ENCODE measurements at regions not wholly inside any gene's neighbourhood (a gene's known extent, or its start where the extent isn't known, plus 50 kb on each side); places are given as distances from the start of the nearest gene placed in this dataset.

GRCh38 chr15:21269121-21269520, 171.2 kb downstream of the POTEB3 start:
- TF ChIP-seq, protein P1, sequence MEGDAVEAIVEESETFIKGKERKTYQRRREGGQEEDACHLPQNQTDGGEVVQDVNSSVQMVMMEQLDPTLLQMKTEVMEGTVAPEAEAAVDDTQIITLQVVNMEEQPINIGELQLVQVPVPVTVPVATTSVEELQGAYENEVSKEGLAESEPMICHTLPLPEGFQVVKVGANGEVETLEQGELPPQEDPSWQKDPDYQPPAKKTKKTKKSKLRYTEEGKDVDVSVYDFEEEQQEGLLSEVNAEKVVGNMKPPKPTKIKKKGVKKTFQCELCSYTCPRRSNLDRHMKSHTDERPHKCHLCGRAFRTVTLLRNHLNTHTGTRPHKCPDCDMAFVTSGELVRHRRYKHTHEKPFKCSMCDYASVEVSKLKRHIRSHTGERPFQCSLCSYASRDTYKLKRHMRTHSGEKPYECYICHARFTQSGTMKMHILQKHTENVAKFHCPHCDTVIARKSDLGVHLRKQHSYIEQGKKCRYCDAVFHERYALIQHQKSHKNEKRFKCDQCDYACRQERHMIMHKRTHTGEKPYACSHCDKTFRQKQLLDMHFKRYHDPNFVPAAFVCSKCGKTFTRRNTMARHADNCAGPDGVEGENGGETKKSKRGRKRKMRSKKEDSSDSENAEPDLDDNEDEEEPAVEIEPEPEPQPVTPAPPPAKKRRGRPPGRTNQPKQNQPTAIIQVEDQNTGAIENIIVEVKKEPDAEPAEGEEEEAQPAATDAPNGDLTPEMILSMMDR (conservative IDR thresholded peaks at IDR 0.05; ENCODE audit: low read length): no peak
- TF ChIP-seq EZH2phosphoT487 (IDR thresholded peaks at IDR 0.05; ENCODE audit: borderline replicate concordance, low read depth, low read length): no peak
- Histone ChIP-seq H3K4me2 (ENCODE audit: low read length) (no peak overlapping the region), H3K4me1 (ENCODE audit: insufficient read depth, low read length, poor library complexity, severe bottlenecking) (no peaks in the 10 kb centered on the region), H3K9me2 (ENCODE audit: insufficient read depth, low read length) (no peaks in the 10 kb centered on the region; the same call in 1 of the 2 replicates), H3K36me3 (ENCODE audit: insufficient read depth, low read length) (no peaks in the 10 kb centered on the region), H4K20me1 (ENCODE audit: insufficient read depth, low read length) (no peaks in the 10 kb centered on the region), H3K4me3 (ENCODE audit: low read depth, low read length, poor library complexity, severe bottlenecking) (no peak overlapping the region), H3K79me2 (ENCODE audit: insufficient read depth, low read depth, low read length) (no peaks in the 10 kb centered on the region), H3K27ac (ENCODE audit: low read depth, low read length, poor library complexity, severe bottlenecking) (no peak overlapping the region), H3K9me3 (ENCODE audit: low read length) (no peaks in the 10 kb centered on the region), H2AFZ (ENCODE audit: low read length) (no peak overlapping the region)
- intact Hi-C loops (cut with micrococcal nuclease; ENCODE audit: unreplicated experiment): no loop called here
- POLR2A ChIA-PET: no interaction called here
- CTCF ChIA-PET (ENCODE audit: unreplicated experiment): no interaction called here
- DNase-seq (ENCODE audit: low spot score): no peak
- no TSS peak for BruUV-seq (replicated peaks)

DNA sequence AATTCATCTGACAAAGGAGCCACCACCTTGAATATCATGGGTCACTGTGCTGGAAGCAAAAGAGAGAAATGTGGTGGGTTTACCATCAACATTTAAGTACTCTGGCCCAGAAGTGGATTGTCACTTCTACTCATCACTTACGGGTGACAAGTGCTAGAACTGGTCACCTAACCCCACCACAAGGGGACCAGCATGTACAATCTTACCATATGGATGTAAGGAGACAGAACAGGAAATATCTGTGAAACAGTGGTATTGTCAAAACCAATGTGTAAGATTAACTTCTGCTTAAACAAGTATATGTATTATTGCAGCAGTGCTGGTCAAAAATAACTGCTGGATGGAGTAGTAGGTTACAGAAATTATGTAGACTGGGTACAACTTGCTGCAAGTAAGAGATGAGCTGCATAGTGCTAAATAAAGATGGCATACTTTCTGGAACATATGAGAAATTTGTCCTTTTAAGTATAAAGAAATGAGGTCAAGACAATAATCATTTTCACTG, 171.8 kb downstream of the POTEB3 start:
- POLR2A ChIA-PET: no interaction called here
- Histone ChIP-seq H4K20me1 (ENCODE audit: insufficient read depth, low read length) (no peaks in the 10 kb centered on the region), H3K27ac (ENCODE audit: low read depth, low read length, poor library complexity, severe bottlenecking) (no peak overlapping the region), H3K4me2 (ENCODE audit: low read length) (no peak overlapping the region), H2AFZ (ENCODE audit: low read length) (no peak overlapping the region), H3K9me3 (ENCODE audit: low read length) (no peaks in the 10 kb centered on the region), H3K36me3 (ENCODE audit: insufficient read depth, low read length) (no peaks in the 10 kb centered on the region), H3K79me2 (ENCODE audit: insufficient read depth, low read depth, low read length) (no peaks in the 10 kb centered on the region), H3K4me3 (ENCODE audit: low read depth, low read length, poor library complexity, severe bottlenecking) (no peak overlapping the region), H3K4me1 (ENCODE audit: insufficient read depth, low read length, poor library complexity, severe bottlenecking) (no peaks in the 10 kb centered on the region), H3K9me2 (ENCODE audit: insufficient read depth, low read length) (no peaks in the 10 kb centered on the region; the same call in 1 of the 2 replicates)
- BruUV-seq (replicated peaks): no TSS peak
- CTCF ChIA-PET (ENCODE audit: unreplicated experiment): no interaction called here
- TF ChIP-seq, protein P1 (conservative IDR thresholded peaks at IDR 0.05; ENCODE audit: low read length): no peak
- TF ChIP-seq EZH2phosphoT487 (IDR thresholded peaks at IDR 0.05; ENCODE audit: borderline replicate concordance, low read depth, low read length): no peak
- intact Hi-C loops (cut with micrococcal nuclease; ENCODE audit: unreplicated experiment): no loop called here
- DNase-seq (ENCODE audit: low spot score): no peak

DNA sequence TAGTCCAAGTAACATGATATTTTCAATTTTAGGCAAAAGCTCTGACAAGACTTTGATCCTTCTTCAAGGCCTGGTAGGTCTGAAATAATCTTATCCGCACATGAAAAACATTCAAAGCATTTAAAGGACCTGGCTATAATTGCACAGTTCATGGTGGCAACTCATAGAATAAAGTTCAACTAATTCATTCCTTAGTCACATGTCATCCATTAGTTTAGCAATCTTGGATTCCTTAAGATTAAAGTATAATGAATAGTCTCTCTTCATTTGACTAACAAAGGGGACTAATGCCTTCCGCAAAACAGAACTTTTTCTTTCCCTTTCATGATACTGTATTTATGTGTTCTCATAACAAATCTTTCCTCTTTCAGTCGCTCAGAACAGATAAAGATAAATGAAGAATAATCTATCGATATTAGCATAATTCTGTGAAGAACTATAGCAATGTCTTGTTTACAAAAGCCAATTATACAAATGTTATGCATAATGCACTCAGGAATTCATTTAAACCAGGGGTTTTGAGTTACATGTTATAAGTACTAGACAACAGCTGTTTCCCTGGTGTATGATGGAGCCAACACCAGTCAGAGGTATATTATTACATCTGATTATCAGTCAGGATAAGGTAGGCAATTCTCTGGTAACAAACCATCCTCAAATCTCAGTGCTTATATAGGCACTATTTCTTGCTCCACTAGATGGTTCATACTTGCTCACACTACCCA, 172.5 kb downstream of the POTEB3 start:
- no peak for TF ChIP-seq EZH2phosphoT487 (IDR thresholded peaks at IDR 0.05; ENCODE audit: borderline replicate concordance, low read depth, low read length)
- TF ChIP-seq, protein P1 (conservative IDR thresholded peaks at IDR 0.05; ENCODE audit: low read length): no peak
- H3K4me3 ChIP-seq (ENCODE audit: low read depth, low read length, poor library complexity, severe bottlenecking): no peak overlapping the region
- H3K9me2 ChIP-seq (ENCODE audit: insufficient read depth, low read length): no peaks in the 10 kb centered on the region; the same call in 1 of the 2 replicates
- DNase-seq (ENCODE audit: low spot score): no peak
- BruUV-seq (replicated peaks): no TSS peak
- H3K4me2 ChIP-seq (ENCODE audit: low read length): no peak overlapping the region
- H3K9me3 ChIP-seq (ENCODE audit: low read length): no peaks in the 10 kb centered on the region
- ChIA-PET POLR2A (interaction anchor here (1.2 kb wide), 1 partner anchor 16 kb away, joined by 3 read pairs; no protein-coding TSS in a partner anchor), CTCF (ENCODE audit: unreplicated experiment) (no interaction called here)
- intact Hi-C loops (cut with micrococcal nuclease; ENCODE audit: unreplicated experiment): no loop called here
- H3K4me1 ChIP-seq (ENCODE audit: insufficient read depth, low read length, poor library complexity, severe bottlenecking): no peaks in the 10 kb centered on the region
- no peaks in the 10 kb centered on the region for H3K79me2 ChIP-seq (ENCODE audit: insufficient read depth, low read depth, low read length)
- H3K36me3 ChIP-seq (ENCODE audit: insufficient read depth, low read length): no peaks in the 10 kb centered on the region
- no peak overlapping the region for H3K27ac ChIP-seq (ENCODE audit: low read depth, low read length, poor library complexity, severe bottlenecking)
- H2AFZ ChIP-seq (ENCODE audit: low read length): no peak overlapping the region
- H4K20me1 ChIP-seq (ENCODE audit: insufficient read depth, low read length): no peaks in the 10 kb centered on the region
